H9 (cell line): ENCODE measurements at regions not wholly inside any gene's neighbourhood (a gene's known extent, or its start where the extent isn't known, plus 50 kb on each side); places are given as distances from the start of the nearest gene placed in this dataset.

Experiments used
- DNase-seq: peaks from one replicate; pipeline ENCODE4 v3.0.0-alpha.2; 2017
- H2AFZ ChIP-seq: one replicate; pipeline ENCODE4 v1.6.1; 2013; ENCODE audit warnings: mild to moderate bottlenecking, low read length, control low read depth, moderate library complexity
- H2AK5ac ChIP-seq: 2 replicates; pipeline ENCODE4 v1.6.1; 2013; ENCODE audit warnings: low read length, control low read depth, mixed read lengths; ENCODE audit not compliant: insufficient read length
- H2BK120ac ChIP-seq: one replicate; pipeline ENCODE4 v1.6.1; 2013; ENCODE audit warnings: low read depth, mild to moderate bottlenecking, low read length, control low read depth, inconsistent platforms; ENCODE audit not compliant: poor library complexity, severe bottlenecking
- H2BK12ac ChIP-seq: 2 replicates; pipeline ENCODE4 v1.6.1; 2013; ENCODE audit warnings: low read length, control low read depth, mixed read lengths, low read depth; ENCODE audit not compliant: insufficient read length
- H2BK15ac ChIP-seq: 2 replicates; pipeline ENCODE4 v1.6.1; 2013; ENCODE audit warnings: low read depth, low read length, control low read depth
- H2BK20ac ChIP-seq: one replicate; pipeline ENCODE4 v1.6.1; 2013; ENCODE audit warnings: low read depth, mild to moderate bottlenecking, low read length, control low read depth, inconsistent platforms; ENCODE audit not compliant: poor library complexity, severe bottlenecking
- H2BK5ac ChIP-seq: 2 replicates; pipeline ENCODE4 v1.6.1; 2013; ENCODE audit warnings: low read length, control low read depth, mixed read lengths; ENCODE audit not compliant: insufficient read length
- H3K14ac ChIP-seq: 2 replicates; pipeline ENCODE4 v1.6.1; 2013; ENCODE audit warnings: low read length, control low read depth; ENCODE audit not compliant: insufficient read depth
- H3K18ac ChIP-seq: 2 replicates; pipeline ENCODE4 v1.6.1; 2013; ENCODE audit warnings: low read depth, mild to moderate bottlenecking, mixed read lengths, low read length, control low read depth; ENCODE audit not compliant: insufficient read length
- H3K23ac ChIP-seq: 2 replicates; pipeline ENCODE4 v1.6.1; 2013; ENCODE audit warnings: low read length, control low read depth, mixed read lengths, low read depth; ENCODE audit not compliant: insufficient read length
- H3K23me2 ChIP-seq: 2 replicates; pipeline ENCODE4 v1.6.1; 2013; ENCODE audit warnings: low read depth, mild to moderate bottlenecking, mixed read lengths, low read length, control low read depth; ENCODE audit not compliant: insufficient read length, poor library complexity, severe bottlenecking
- H3K27ac ChIP-seq: 2 replicates; pipeline ENCODE4 v1.5.1; 2013; ENCODE audit warnings: low read length, control low read depth, mixed read lengths, low read depth; ENCODE audit not compliant: insufficient read length
- H3K27me3 ChIP-seq: 2 replicates; pipeline ENCODE4 v1.6.1; 2013; ENCODE audit warnings: low read length, control low read depth, inconsistent platforms; ENCODE audit not compliant: insufficient read depth
- H3K4ac ChIP-seq: 2 replicates; pipeline ENCODE4 v1.6.1; 2013; ENCODE audit warnings: low read depth, mild to moderate bottlenecking, control low read depth, inconsistent platforms, low read length, moderate library complexity
- H3K4me1 ChIP-seq: 2 replicates; pipeline ENCODE4 v1.6.1; 2013; ENCODE audit warnings: low read length, control low read depth, inconsistent platforms; ENCODE audit not compliant: insufficient read depth
- H3K4me2 ChIP-seq: 2 replicates; pipeline ENCODE4 v1.6.1; 2013; ENCODE audit warnings: low read length, control low read depth, mixed read lengths; ENCODE audit not compliant: insufficient read length, insufficient read depth
- H3K56ac ChIP-seq: 2 replicates; pipeline ENCODE4 v1.6.1; 2013; ENCODE audit warnings: low read depth, mild to moderate bottlenecking, mixed read lengths, low read length, control low read depth; ENCODE audit not compliant: insufficient read length
- H3K79me1 ChIP-seq: 2 replicates; pipeline ENCODE4 v1.6.1; 2013; ENCODE audit warnings: low read depth, mild to moderate bottlenecking, moderate library complexity, low read length, control low read depth, inconsistent platforms; ENCODE audit not compliant: insufficient read depth, poor library complexity, severe bottlenecking
- H3K79me2 ChIP-seq: 2 replicates; pipeline ENCODE4 v1.6.1; 2013; ENCODE audit warnings: low read length, control low read depth, inconsistent platforms; ENCODE audit not compliant: insufficient read depth
- H3K9ac ChIP-seq: 2 replicates; pipeline ENCODE4 v1.6.1; 2013; ENCODE audit warnings: low read length, control low read depth, mixed read lengths; ENCODE audit not compliant: insufficient read length; ENCODE audit errors: extremely low read depth
- H3K9me3 ChIP-seq: one replicate; pipeline ENCODE4 v1.6.1; 2013; ENCODE audit warnings: low read depth, low read length, inconsistent platforms; ENCODE audit not compliant: control insufficient read depth
- H3T11ph ChIP-seq: one replicate; pipeline ENCODE4 v1.6.1; 2013; ENCODE audit warnings: mild to moderate bottlenecking, low read length, control low read depth, inconsistent platforms
- H4K20me1 ChIP-seq: one replicate; pipeline ENCODE4 v1.6.1; 2013; ENCODE audit not compliant: control insufficient read depth, insufficient read length, insufficient read depth
- H4K5ac ChIP-seq: 2 replicates; pipeline ENCODE4 v1.6.1; 2013; ENCODE audit warnings: low read depth, mild to moderate bottlenecking, mixed read lengths, low read length, control low read depth; ENCODE audit not compliant: insufficient read length
- H4K8ac ChIP-seq: replicated peaks from 2 replicates; pipeline ENCODE4 v1.6.1; 2013; ENCODE audit warnings: low read length, control low read depth, mixed read lengths, low read depth; ENCODE audit not compliant: insufficient read length
- H4K91ac ChIP-seq: 2 replicates; pipeline ENCODE4 v1.6.1; 2013; ENCODE audit warnings: low read depth, mild to moderate bottlenecking, moderate library complexity, mixed read lengths, low read length, control low read depth; ENCODE audit not compliant: insufficient read length
- H3K27ac Mint-ChIP-seq, 3 experiments: 2 replicates in 2 of 3; 3 replicates in 1 of 3; pipeline ENCODE4 v1.8.0; 2020 to 2021; ENCODE audit warnings: mixed read lengths in 3 of 3, mild to moderate bottlenecking in 1 of 3, moderate library complexity in 1 of 3
- H3K27me3 Mint-ChIP-seq: 2 replicates; pipeline ENCODE4 v1.8.0; 2021; ENCODE audit warnings: low read depth, mild to moderate bottlenecking, moderate library complexity, mixed read lengths
- H3K36me3 Mint-ChIP-seq, 3 experiments: 2 replicates in 2 of 3; 3 replicates in 1 of 3; pipeline ENCODE4 v1.8.0; 2020 to 2021; ENCODE audit warnings: low read depth in 3 of 3, mixed read lengths in 3 of 3; ENCODE audit not compliant: insufficient read depth in 1 of 3
- H3K4me1 Mint-ChIP-seq, 2 experiments: 2 replicates each; pipeline ENCODE4 v1.8.0; 2020; ENCODE audit warnings: mixed read lengths in 2 of 2
- H3K4me3 Mint-ChIP-seq, 2 experiments: 2 replicates in 1 of 2; 3 replicates in 1 of 2; pipeline ENCODE4 v1.8.0; 2020 to 2021; ENCODE audit warnings: mild to moderate bottlenecking in 2 of 2, mixed read lengths in 2 of 2, moderate library complexity in 1 of 2
- H3K9me3 Mint-ChIP-seq, 2 experiments: 2 replicates in 1 of 2; 3 replicates in 1 of 2; pipeline ENCODE4 v1.8.0; 2020; ENCODE audit warnings: mild to moderate bottlenecking in 2 of 2, mixed read lengths in 2 of 2, moderate library complexity in 1 of 2
- CTCF ChIP-seq: fragments of 200-600 bp; sonication (generic); conservative IDR thresholded peaks from 3 replicates; pipeline ENCODE4 v1.8.0; 2021; ENCODE audit warnings: antibody characterized with exemption, mild to moderate bottlenecking
- WGBS: extraction: QIAGEN DNeasy Blood & Tissue Kit; methylation state at CpG from one replicate; pipeline ENCODE4 v1.1.7; 2013; ENCODE audit warnings: missing lambda C conversion rate, low lambda C conversion rate, mixed read lengths; ENCODE audit not compliant: insufficient read length; ENCODE audit errors: extremely low coverage; 5-methylcytosine and 5-hydroxymethylcytosine counted together

- Histone ChIP-seq H4K8ac (no peak overlapping the region), H2BK15ac (no peak overlapping the region), H3K23me2 (no peaks in the 10 kb centered on the region), H2AK5ac (no peak overlapping the region), H3K4me1 (peaks cover 5% of the 10 kb centered on the region; the same call in 1 of the 2 replicates), H3K56ac (no peak overlapping the region), H4K5ac (no peak overlapping the region), H3K79me1 (no peaks in the 10 kb centered on the region), H3K4ac (no peak overlapping the region), H3K9ac (no peak overlapping the region), H2BK120ac (no peak overlapping the region), H2BK12ac (no peak overlapping the region), H3K18ac (no peak overlapping the region), H3T11ph (no peak overlapping the region), H2AFZ (no peak overlapping the region), H4K20me1 (no peaks in the 10 kb centered on the region), H3K27ac (no peak overlapping the region), H3K14ac (no peak overlapping the region), H2BK20ac (no peak overlapping the region), H3K9me3 (peaks cover 9% of the 10 kb centered on the region), H2BK5ac (no peak overlapping the region), H3K23ac (no peak overlapping the region), H3K27me3 (no peaks in the 10 kb centered on the region), H3K79me2 (no peaks in the 10 kb centered on the region), H4K91ac (no peak overlapping the region), H3K4me2 (no peak overlapping the region)
- peaks cover 14 to 16% of the 10 kb centered on the region in 2 experiments for H3K9me3 Mint-ChIP-seq
- DNase-seq: no peak
- WGBS: no CpG with 5 or more reads among the region's 2 CpGs
- peaks cover 5 to 16% (median 9%) of the 10 kb centered on the region in 3 experiments for H3K36me3 Mint-ChIP-seq
- H3K4me3 Mint-ChIP-seq: no peak overlapping the region
- peaks cover 42 to 46% of the 10 kb centered on the region in 2 experiments for H3K4me1 Mint-ChIP-seq
- no peak overlapping the region for H3K27ac Mint-ChIP-seq
- TF ChIP-seq CTCF: no peak
- no peaks in the 10 kb centered on the region; the same call in 1 of the 2 replicates for H3K27me3 Mint-ChIP-seq
These were observed 99.0 kb upstream of the ZNF536 start for GRCh38 chr19:30273184-30273583.
